ENCODE measurements at regions not wholly inside any gene's neighbourhood (a gene's known extent, or its start where the extent isn't known, plus 50 kb on each side); places are given as distances from the start of the nearest gene placed in this dataset.

DNA sequence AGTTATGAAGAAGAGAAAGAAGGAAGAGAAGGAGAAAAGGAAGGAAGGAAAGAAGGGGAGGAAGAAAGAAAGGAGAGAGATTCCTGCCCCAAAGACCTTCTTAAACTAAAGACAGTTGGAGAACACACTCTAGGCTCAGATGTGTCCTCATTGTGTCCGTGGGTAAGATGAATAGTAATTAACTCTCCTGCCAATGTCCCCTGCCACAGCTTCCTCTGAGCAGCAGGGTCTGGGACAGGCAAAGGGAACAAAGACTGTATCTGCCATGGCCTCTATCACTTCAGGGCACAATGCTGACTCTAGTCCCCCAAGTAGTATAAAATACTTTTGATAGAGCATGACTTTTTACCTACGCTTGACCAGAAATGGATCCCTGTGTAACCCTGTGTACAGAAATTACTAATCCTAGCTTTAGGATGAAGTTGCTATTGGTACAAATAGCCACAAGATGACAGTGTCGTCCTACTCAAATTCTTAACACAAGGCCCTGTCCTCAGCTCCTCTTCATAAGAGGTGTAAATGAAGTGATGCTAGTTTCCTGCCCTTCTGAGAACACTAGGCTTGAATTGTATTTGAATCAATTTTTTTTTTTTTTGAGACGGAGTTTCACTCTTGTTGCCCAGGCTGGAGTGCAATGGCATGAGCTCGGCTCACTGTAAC is 186.2 kb upstream of the GPR12 start:
- no peaks in the 10 kb centered on the region for H3K4me1 ChIP-seq (ENCODE audit: control insufficient read depth in 5 of 5, insufficient read depth in 5 of 5, low read length in 5 of 5)
- no peaks in the 10 kb centered on the region for H3K9me3 ChIP-seq (ENCODE audit: control insufficient read depth in 5 of 5, low read length in 5 of 5)
- peaks cover 4 to 11% (median 6%) of the 10 kb centered on the region in 5 donors for H3K27me3 ChIP-seq (ENCODE audit: control insufficient read depth in 5 of 5, insufficient read depth in 4 of 5, low read length in 5 of 5)
- no peaks in the 10 kb centered on the region for H3K36me3 ChIP-seq (ENCODE audit: control insufficient read depth in 5 of 5, insufficient read depth in 5 of 5, low read length in 5 of 5)
- no peak overlapping the region for H3K9ac ChIP-seq (ENCODE audit: low read length in 5 of 5)
- H3K4me3 ChIP-seq (ENCODE audit: low read depth in 1 of 5, low read length in 5 of 5) = no peak overlapping the region
- H3K27ac ChIP-seq (ENCODE audit: low read depth, low read length) = no peak overlapping the region

DNA sequence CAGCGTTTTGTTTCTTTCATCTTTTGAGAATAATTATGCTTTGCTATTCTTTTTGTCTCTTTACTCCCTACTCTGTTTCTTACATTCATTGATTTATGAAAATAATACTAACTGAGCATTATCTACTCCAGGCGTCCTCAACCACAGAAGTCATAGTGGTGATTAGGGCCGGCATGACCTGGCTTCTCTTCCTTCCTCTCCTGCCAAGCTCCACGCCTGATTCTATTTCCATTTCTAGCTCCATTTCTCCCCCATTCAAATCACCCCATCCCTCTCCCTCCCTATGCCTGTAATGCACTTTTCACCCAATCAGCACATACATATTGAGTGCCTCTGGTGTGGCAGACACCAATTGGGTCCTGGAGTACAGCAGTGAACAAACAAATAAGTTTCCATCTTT is 183.2 kb upstream of the GPR12 start:
- Histone ChIP-seq H3K4me3 (ENCODE audit: low read depth in 1 of 5, low read length in 5 of 5) (no peak overlapping the region), H3K27me3 (ENCODE audit: control insufficient read depth in 5 of 5, insufficient read depth in 4 of 5, low read length in 5 of 5) (peaks cover 0 to 8% (median 4%) of the 10 kb centered on the region in 5 donors), H3K9ac (ENCODE audit: low read length in 5 of 5) (no peak overlapping the region), H3K4me1 (ENCODE audit: control insufficient read depth in 5 of 5, insufficient read depth in 5 of 5, low read length in 5 of 5) (no peaks in the 10 kb centered on the region), H3K9me3 (ENCODE audit: control insufficient read depth in 5 of 5, low read length in 5 of 5) (no peaks in the 10 kb centered on the region), H3K36me3 (ENCODE audit: control insufficient read depth in 5 of 5, insufficient read depth in 5 of 5, low read length in 5 of 5) (no peaks in the 10 kb centered on the region), H3K27ac (ENCODE audit: low read depth, low read length) (no peak overlapping the region)

- H3K4me1 ChIP-seq (ENCODE audit: control insufficient read depth in 5 of 5, insufficient read depth in 5 of 5, low read length in 5 of 5) = no peaks in the 10 kb centered on the region
- H3K9ac ChIP-seq (ENCODE audit: low read length in 5 of 5) = no peak overlapping the region
- H3K4me3 ChIP-seq (ENCODE audit: low read depth in 1 of 5, low read length in 5 of 5) = no peak overlapping the region
- H3K27me3 ChIP-seq (ENCODE audit: control insufficient read depth in 5 of 5, insufficient read depth in 4 of 5, low read length in 5 of 5) = peaks cover 0 to 8% (median 4%) of the 10 kb centered on the region in 5 donors
- no peak overlapping the region for H3K27ac ChIP-seq (ENCODE audit: low read depth, low read length)
- no peaks in the 10 kb centered on the region for H3K36me3 ChIP-seq (ENCODE audit: control insufficient read depth in 5 of 5, insufficient read depth in 5 of 5, low read length in 5 of 5)
- H3K9me3 ChIP-seq (ENCODE audit: control insufficient read depth in 5 of 5, low read length in 5 of 5) = no peaks in the 10 kb centered on the region
Measured at GRCh38 chr13:26942184-26942583, 181.6 kb upstream of the GPR12 start.

- no peaks in the 10 kb centered on the region for H3K36me3 ChIP-seq (ENCODE audit: control insufficient read depth in 5 of 5, insufficient read depth in 5 of 5, low read length in 5 of 5)
Measured at GRCh38 chr13:26941345-26942174, 181.0 kb upstream of the GPR12 start.

GRCh38 chr13:26934096-26934495 is 173.5 kb upstream of the GPR12 start:
- no peak overlapping the region for H3K4me3 ChIP-seq (ENCODE audit: low read depth in 1 of 5, low read length in 5 of 5)
- no peaks in the 10 kb centered on the region for H3K36me3 ChIP-seq (ENCODE audit: control insufficient read depth in 5 of 5, insufficient read depth in 5 of 5, low read length in 5 of 5)
- H3K27ac ChIP-seq (ENCODE audit: low read depth, low read length) = no peak overlapping the region
- peaks cover 0 to 1% (median 0%) of the 10 kb centered on the region in 5 donors for H3K27me3 ChIP-seq (ENCODE audit: control insufficient read depth in 5 of 5, insufficient read depth in 4 of 5, low read length in 5 of 5)
- no peak overlapping the region for H3K9ac ChIP-seq (ENCODE audit: low read length in 5 of 5)
- H3K9me3 ChIP-seq (ENCODE audit: control insufficient read depth in 5 of 5, low read length in 5 of 5) = no peaks in the 10 kb centered on the region
- peaks cover 0 to 3% (median 0%) of the 10 kb centered on the region in 5 donors for H3K4me1 ChIP-seq (ENCODE audit: control insufficient read depth in 5 of 5, insufficient read depth in 5 of 5, low read length in 5 of 5)

More at GRCh38 chr13:26941345-26942174, 181.0 kb upstream of the GPR12 start:
- Histone ChIP-seq H3K4me3 (ENCODE audit: low read depth in 1 of 5, low read length in 5 of 5) (no peak overlapping the region), H3K27ac (ENCODE audit: low read depth, low read length) (no peak overlapping the region), H3K9me3 (ENCODE audit: control insufficient read depth in 5 of 5, low read length in 5 of 5) (no peaks in the 10 kb centered on the region), H3K9ac (ENCODE audit: low read length in 5 of 5) (peak overlapping the region in 1 of 5 donors; percentile 8), H3K4me1 (ENCODE audit: control insufficient read depth in 5 of 5, insufficient read depth in 5 of 5, low read length in 5 of 5) (no peaks in the 10 kb centered on the region), H3K27me3 (ENCODE audit: control insufficient read depth in 5 of 5, insufficient read depth in 4 of 5, low read length in 5 of 5) (peaks cover 0 to 8% (median 4%) of the 10 kb centered on the region in 5 donors)

GRCh38 chr13:26932465-26932864 is 171.9 kb upstream of the GPR12 start:
- H3K9me3 ChIP-seq (ENCODE audit: control insufficient read depth in 5 of 5, low read length in 5 of 5) = no peaks in the 10 kb centered on the region
- H3K27ac ChIP-seq (ENCODE audit: low read depth, low read length) = no peak overlapping the region

GRCh38 chr13:26929971-26930730 is 169.6 kb upstream of the GPR12 start:
- no peaks in the 10 kb centered on the region for H3K36me3 ChIP-seq (ENCODE audit: control insufficient read depth in 5 of 5, insufficient read depth in 5 of 5, low read length in 5 of 5)
- H3K9ac ChIP-seq (ENCODE audit: low read length in 5 of 5) = no peak overlapping the region
- no peak overlapping the region for H3K27ac ChIP-seq (ENCODE audit: low read depth, low read length)
- H3K4me1 ChIP-seq (ENCODE audit: control insufficient read depth in 5 of 5, insufficient read depth in 5 of 5, low read length in 5 of 5) = peaks cover 0 to 3% (median 0%) of the 10 kb centered on the region in 5 donors
- H3K4me3 ChIP-seq (ENCODE audit: low read depth in 1 of 5, low read length in 5 of 5) = no peak overlapping the region
- H3K27me3 ChIP-seq (ENCODE audit: control insufficient read depth in 5 of 5, insufficient read depth in 4 of 5, low read length in 5 of 5) = peaks cover 0 to 3% (median 0%) of the 10 kb centered on the region in 5 donors
- H3K9me3 ChIP-seq (ENCODE audit: control insufficient read depth in 5 of 5, low read length in 5 of 5) = no peaks in the 10 kb centered on the region

More at GRCh38 chr13:26932465-26932864, 171.9 kb upstream of the GPR12 start:
- Histone ChIP-seq H3K9ac (ENCODE audit: low read length in 5 of 5) (no peak overlapping the region), H3K4me1 (ENCODE audit: control insufficient read depth in 5 of 5, insufficient read depth in 5 of 5, low read length in 5 of 5) (peaks cover 0 to 3% (median 0%) of the 10 kb centered on the region in 5 donors), H3K36me3 (ENCODE audit: control insufficient read depth in 5 of 5, insufficient read depth in 5 of 5, low read length in 5 of 5) (no peaks in the 10 kb centered on the region), H3K27me3 (ENCODE audit: control insufficient read depth in 5 of 5, insufficient read depth in 4 of 5, low read length in 5 of 5) (no peaks in the 10 kb centered on the region), H3K4me3 (ENCODE audit: low read depth in 1 of 5, low read length in 5 of 5) (no peak overlapping the region)

DNA sequence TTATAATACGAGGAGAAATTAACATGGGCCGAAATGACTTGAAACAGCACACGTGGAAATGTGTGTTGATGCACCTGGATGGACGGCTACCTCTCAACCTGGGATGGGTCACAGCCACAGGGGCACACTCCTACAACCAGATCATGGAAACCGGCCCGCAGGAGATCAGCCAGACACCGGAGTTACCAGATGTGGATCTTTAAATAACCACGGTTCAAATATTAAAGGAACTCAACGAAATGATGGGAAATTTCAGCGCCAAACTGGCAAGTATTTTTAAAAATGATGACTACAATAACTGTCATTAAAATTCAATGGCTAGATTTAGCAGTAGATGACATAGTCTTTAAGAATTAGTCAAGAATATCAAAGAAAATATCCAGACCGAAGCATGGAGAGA is 166.9 kb upstream of the GPR12 start:
- Histone ChIP-seq H3K27ac (ENCODE audit: low read depth, low read length) (no peak overlapping the region), H3K9me3 (ENCODE audit: control insufficient read depth in 5 of 5, low read length in 5 of 5) (no peaks in the 10 kb centered on the region), H3K36me3 (ENCODE audit: control insufficient read depth in 5 of 5, insufficient read depth in 5 of 5, low read length in 5 of 5) (no peaks in the 10 kb centered on the region), H3K27me3 (ENCODE audit: control insufficient read depth in 5 of 5, insufficient read depth in 4 of 5, low read length in 5 of 5) (peaks cover 0 to 8% (median 2%) of the 10 kb centered on the region in 5 donors), H3K4me1 (ENCODE audit: control insufficient read depth in 5 of 5, insufficient read depth in 5 of 5, low read length in 5 of 5) (peaks cover 0 to 10% (median 6%) of the 10 kb centered on the region in 5 donors), H3K9ac (ENCODE audit: low read length in 5 of 5) (no peak overlapping the region), H3K4me3 (ENCODE audit: low read depth in 1 of 5, low read length in 5 of 5) (no peak overlapping the region)

GRCh38 chr13:26926371-26926770 is 165.8 kb upstream of the GPR12 start:
- H3K4me1 ChIP-seq (ENCODE audit: control insufficient read depth in 5 of 5, insufficient read depth in 5 of 5, low read length in 5 of 5) = peaks cover 0 to 10% (median 6%) of the 10 kb centered on the region in 5 donors
- H3K9me3 ChIP-seq (ENCODE audit: control insufficient read depth in 5 of 5, low read length in 5 of 5) = no peaks in the 10 kb centered on the region
- no peak overlapping the region for H3K9ac ChIP-seq (ENCODE audit: low read length in 5 of 5)
- peaks cover 0 to 13% (median 9%) of the 10 kb centered on the region in 5 donors for H3K27me3 ChIP-seq (ENCODE audit: control insufficient read depth in 5 of 5, insufficient read depth in 4 of 5, low read length in 5 of 5)
- no peak overlapping the region for H3K27ac ChIP-seq (ENCODE audit: low read depth, low read length)
- H3K36me3 ChIP-seq (ENCODE audit: control insufficient read depth in 5 of 5, insufficient read depth in 5 of 5, low read length in 5 of 5) = no peaks in the 10 kb centered on the region
- no peak overlapping the region for H3K4me3 ChIP-seq (ENCODE audit: low read depth in 1 of 5, low read length in 5 of 5)

Measured in subcutaneous abdominal adipose tissue (tissue), 5 donors.